ENCODE measurements at regions not wholly inside any gene's neighbourhood (a gene's known extent, or its start where the extent isn't known, plus 50 kb on each side); places are given as distances from the start of the nearest gene placed in this dataset.
"Not testable (repeated sequence)": the region's sequence is repeated elsewhere in the genome, so short reads cannot be mapped to it uniquely, and the experiment has no call there.

GRCh38 chr17:30731210-30732132 is 93.0 kb downstream of the CRLF3 start:
- peak overlapping the region; percentile 96 for H3K27ac Mint-ChIP-seq
- intact Hi-C loops (cut with micrococcal nuclease), result loop anchor here (5.0 kb wide), 1 partner anchor 91 kb away; the partner anchor contains the start of gene CRLF3
- H3K27me3 Mint-ChIP-seq (ENCODE audit: low read depth); H3K9me3 Mint-ChIP-seq: not testable (repeated sequence)
- peaks cover 13% of the 10 kb centered on the region for H3K36me3 Mint-ChIP-seq (ENCODE audit: low read depth)
- DNase-seq, result peak; percentile 88
- peak overlapping the region; percentile 96 for H3K4me3 Mint-ChIP-seq
- CTCF ChIA-PET, result interaction anchor here (1.0 to 1.5 kb wide), 2 partner anchors 17 to 94 kb away, joined by 3 read pairs; partner anchors contain the start of gene CRLF3
- H3K4me1 Mint-ChIP-seq (ENCODE audit: low read depth), result peaks cover 23% of the 10 kb centered on the region

GRCh38 chr17:30730837-30731209 is 93.7 kb downstream of the CRLF3 start:
- CTCF ChIA-PET, result interaction anchor here (0.7 to 1.5 kb wide), 2 partner anchors 16 to 29 kb away, joined by 3 read pairs; no protein-coding TSS in a partner anchor
- H3K4me1 Mint-ChIP-seq (ENCODE audit: low read depth), result peaks cover 21% of the 10 kb centered on the region
- H3K36me3 Mint-ChIP-seq (ENCODE audit: low read depth), result peaks cover 11% of the 10 kb centered on the region
- intact Hi-C loops (cut with micrococcal nuclease), result loop anchor here (5.0 kb wide), 1 partner anchor 91 kb away; the partner anchor contains the start of gene CRLF3
- peak overlapping the region; percentile 96 for H3K27ac Mint-ChIP-seq
- not testable (repeated sequence) for H3K27me3 Mint-ChIP-seq (ENCODE audit: low read depth); DNase-seq; H3K9me3 Mint-ChIP-seq
- H3K4me3 Mint-ChIP-seq, result peak overlapping the region; percentile 96

- Mint-ChIP-seq H3K4me3 (peak overlapping the region; percentile 96), H3K4me1 (ENCODE audit: low read depth) (peaks cover 16% of the 10 kb centered on the region), H3K27ac (peak overlapping the region; percentile 70)
- intact Hi-C loops (cut with micrococcal nuclease), result loop anchor here (5.0 kb wide), 1 partner anchor 92 kb away; the partner anchor contains the start of gene CRLF3
- H3K27me3 Mint-ChIP-seq (ENCODE audit: low read depth); DNase-seq; H3K36me3 Mint-ChIP-seq (ENCODE audit: low read depth); H3K9me3 Mint-ChIP-seq: not testable (repeated sequence)
- CTCF ChIA-PET, result interaction anchor here (0.7 to 1.6 kb wide), 4 partner anchors 10 to 29 kb away, joined by 3 to 5 read pairs (median 4); no protein-coding TSS in a partner anchor
Measured at GRCh38 chr17:30730171-30730836, 94.2 kb downstream of the CRLF3 start.

- intact Hi-C loops (cut with micrococcal nuclease), result loop anchor here (5.0 kb wide), 1 partner anchor 93 kb away; the partner anchor contains the start of gene CRLF3
- H3K4me3 Mint-ChIP-seq, result peak overlapping the region; percentile 22
Measured at GRCh38 chr17:30729471-30730170, 94.9 kb downstream of the CRLF3 start.

GRCh38 chr17:30727517-30727916 is 97.0 kb downstream of the CRLF3 start:
- H3K27ac Mint-ChIP-seq; H3K4me3 Mint-ChIP-seq; DNase-seq; H3K9me3 Mint-ChIP-seq; H3K27me3 Mint-ChIP-seq (ENCODE audit: low read depth); H3K36me3 Mint-ChIP-seq (ENCODE audit: low read depth); CTCF ChIA-PET; intact Hi-C loops (cut with micrococcal nuclease); H3K4me1 Mint-ChIP-seq (ENCODE audit: low read depth): not testable (repeated sequence)

More at GRCh38 chr17:30729471-30730170, 94.9 kb downstream of the CRLF3 start:
- H3K27me3 Mint-ChIP-seq (ENCODE audit: low read depth); H3K27ac Mint-ChIP-seq; H3K9me3 Mint-ChIP-seq; H3K36me3 Mint-ChIP-seq (ENCODE audit: low read depth); DNase-seq: not testable (repeated sequence)
- H3K4me1 Mint-ChIP-seq (ENCODE audit: low read depth), result peaks cover 13% of the 10 kb centered on the region
- CTCF ChIA-PET, result interaction anchor here (1.5 to 1.6 kb wide), 3 partner anchors 10 to 15 kb away, joined by 3 to 5 read pairs (median 4); no protein-coding TSS in a partner anchor

- H3K27me3 Mint-ChIP-seq (ENCODE audit: low read depth); H3K36me3 Mint-ChIP-seq (ENCODE audit: low read depth); intact Hi-C loops (cut with micrococcal nuclease); H3K9me3 Mint-ChIP-seq; H3K4me3 Mint-ChIP-seq; H3K4me1 Mint-ChIP-seq (ENCODE audit: low read depth); H3K27ac Mint-ChIP-seq; DNase-seq: not testable (repeated sequence)
- CTCF ChIA-PET, result interaction anchor here (0.6 kb wide), 1 partner anchor 17 kb away, joined by 3 read pairs; no protein-coding TSS in a partner anchor
Measured at GRCh38 chr17:30726734-30727133, 97.8 kb downstream of the CRLF3 start.

- H3K9me3 Mint-ChIP-seq; intact Hi-C loops (cut with micrococcal nuclease); H3K4me1 Mint-ChIP-seq (ENCODE audit: low read depth); H3K27ac Mint-ChIP-seq; H3K27me3 Mint-ChIP-seq (ENCODE audit: low read depth); H3K36me3 Mint-ChIP-seq (ENCODE audit: low read depth); H3K4me3 Mint-ChIP-seq; DNase-seq: not testable (repeated sequence)
- CTCF ChIA-PET, result interaction anchor here (0.6 kb wide), 1 partner anchor 17 kb away, joined by 3 read pairs; no protein-coding TSS in a partner anchor
Measured at GRCh38 chr17:30726310-30726709, 98.2 kb downstream of the CRLF3 start.

- H3K27me3 Mint-ChIP-seq (ENCODE audit: low read depth); H3K27ac Mint-ChIP-seq; H3K4me3 Mint-ChIP-seq; DNase-seq; H3K9me3 Mint-ChIP-seq; H3K4me1 Mint-ChIP-seq (ENCODE audit: low read depth); intact Hi-C loops (cut with micrococcal nuclease); H3K36me3 Mint-ChIP-seq (ENCODE audit: low read depth); CTCF ChIA-PET: not testable (repeated sequence)
Measured at GRCh38 chr17:30724034-30724650, 100.3 kb downstream of the CRLF3 start.

- H3K4me1 Mint-ChIP-seq (ENCODE audit: low read depth); DNase-seq; intact Hi-C loops (cut with micrococcal nuclease): not testable (repeated sequence)
Measured at GRCh38 chr17:30722114-30722780, 102.2 kb downstream of the CRLF3 start.

GRCh38 chr17:30720971-30721370 is 103.5 kb downstream of the CRLF3 start:
- H3K36me3 Mint-ChIP-seq (ENCODE audit: low read depth); H3K4me3 Mint-ChIP-seq; H3K27me3 Mint-ChIP-seq (ENCODE audit: low read depth); H3K27ac Mint-ChIP-seq; H3K9me3 Mint-ChIP-seq; DNase-seq; intact Hi-C loops (cut with micrococcal nuclease): not testable (repeated sequence)
- CTCF ChIA-PET, result interaction anchor here (2.2 kb wide), 1 partner anchor 8 kb away, joined by 5 read pairs; no protein-coding TSS in a partner anchor
- H3K4me1 Mint-ChIP-seq (ENCODE audit: low read depth), result peaks cover 11% of the 10 kb centered on the region

More at GRCh38 chr17:30722114-30722780, 102.2 kb downstream of the CRLF3 start:
- H3K27me3 Mint-ChIP-seq (ENCODE audit: low read depth); CTCF ChIA-PET; H3K9me3 Mint-ChIP-seq; H3K4me3 Mint-ChIP-seq; H3K27ac Mint-ChIP-seq; H3K36me3 Mint-ChIP-seq (ENCODE audit: low read depth): not testable (repeated sequence)

GRCh38 chr17:30720013-30720471 is 104.5 kb downstream of the CRLF3 start:
- CTCF ChIA-PET, result interaction anchor here (2.2 kb wide), 1 partner anchor 9 kb away, joined by 5 read pairs; no protein-coding TSS in a partner anchor
- no peak for DNase-seq

More at GRCh38 chr17:30720013-30720471, 104.5 kb downstream of the CRLF3 start:
- intact Hi-C loops (cut with micrococcal nuclease), result no loop called here
- Mint-ChIP-seq H3K9me3 (no peaks in the 10 kb centered on the region), H3K27me3 (ENCODE audit: low read depth) (no peaks in the 10 kb centered on the region), H3K27ac (no peak overlapping the region), H3K4me1 (ENCODE audit: low read depth) (peaks cover 11% of the 10 kb centered on the region), H3K4me3 (no peak overlapping the region), H3K36me3 (ENCODE audit: low read depth) (no peaks in the 10 kb centered on the region)
